ENCODE measurements at regions not wholly inside any gene's neighbourhood (a gene's known extent, or its start where the extent isn't known, plus 50 kb on each side); places are given as distances from the start of the nearest gene placed in this dataset.

- TF ChIP-seq CTCF (conservative IDR thresholded peaks at IDR 0.05; ENCODE audit: low read depth, low read length) (no peak), EZH2 (IDR thresholded peaks at IDR 0.05; ENCODE audit: borderline replicate concordance, low read depth, low read length, poor library complexity, severe bottlenecking) (no peak)
Measured at GRCh38 chr22:34604312-34604711, 461.6 kb upstream of the ISX start.

All from A673 (cell line).